Activated B cell treated with CpG ODN at 0.5 μM for 24 hours (primary cell): ENCODE measurements at regions not wholly inside any gene's neighbourhood (a gene's known extent, or its start where the extent isn't known, plus 50 kb on each side); places are given as distances from the start of the nearest gene placed in this dataset.

Experiments
- ATAC-seq: fragments of 200-7000 bp; cut with Tn5 transposase; one replicate; pipeline ENCODE4 v1.10.0; 2021; ENCODE audit warnings: low read depth, mild to moderate bottlenecking, moderate library complexity
- CTCF ChIA-PET: fragments of 350-600 bp; sonication (Branson Sonifier 250); formaldehyde crosslinking; loops from one replicate; lab custom pipeline; 2021; ENCODE audit warnings: antibody characterized with exemption; lab: Charles Lee
- POLR2A ChIA-PET: fragments of 350-600 bp; sonication (Branson Sonifier 250); formaldehyde crosslinking; loops from one replicate; lab custom pipeline; 2021; ENCODE audit warnings: antibody characterized with exemption; lab: Charles Lee
- DNase-seq: peaks from one replicate; pipeline ENCODE4 v3.0.0; 2022
- H3K27ac Mint-ChIP-seq: one replicate; pipeline ENCODE4 v1.8.0; 2020; ENCODE audit warnings: mixed read lengths
- H3K27me3 Mint-ChIP-seq: one replicate; pipeline ENCODE4 v1.8.0; 2021; ENCODE audit warnings: mixed read lengths
- H3K36me3 Mint-ChIP-seq: one replicate; pipeline ENCODE4 v1.8.0; 2021; ENCODE audit warnings: low read depth, mixed read lengths
- H3K4me1 Mint-ChIP-seq: one replicate; pipeline ENCODE4 v1.8.0; 2021; ENCODE audit warnings: mixed read lengths
- H3K4me3 Mint-ChIP-seq: one replicate; pipeline ENCODE4 v1.8.0; 2020; ENCODE audit warnings: mild to moderate bottlenecking, mixed read lengths
- H3K9me3 Mint-ChIP-seq: one replicate; pipeline ENCODE4 v1.8.0; 2020; ENCODE audit warnings: mixed read lengths
- intact Hi-C: fragments of 100-400 bp; cut with micrococcal nuclease; formaldehyde crosslinking; loops from one replicate; pipeline ENCODE4 v1.15.1; 2024
- TF ChIP-seq, protein P1 (sequence below): fragments of 200-600 bp; IDR thresholded peaks from one replicate; pipeline ENCODE4 v1.8.0; 2022; ENCODE audit warnings: antibody characterized with exemption, mild to moderate bottlenecking

DNA sequence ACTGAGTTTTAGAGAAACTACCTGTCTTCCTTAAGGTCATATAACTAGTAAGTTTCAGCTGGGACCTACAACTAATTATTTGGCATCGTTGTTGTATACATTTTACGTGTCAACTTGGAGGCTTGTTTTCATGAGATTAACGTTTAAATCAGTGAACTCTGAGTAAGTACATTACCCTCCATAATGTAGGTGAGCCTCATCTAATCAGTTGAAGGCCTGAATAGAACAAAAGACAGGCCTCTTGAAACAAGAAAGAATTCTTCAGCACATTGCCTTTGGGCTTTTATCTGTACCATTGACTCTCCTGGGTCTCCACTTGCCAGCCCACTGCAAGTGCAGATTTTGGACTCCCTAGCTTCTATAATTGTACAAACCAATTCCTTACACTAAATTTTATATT, 364.6 kb downstream of the ADGRL2 start:
- ChIA-PET POLR2A (no interaction called here), CTCF (no interaction called here)
- TF ChIP-seq, protein P1, sequence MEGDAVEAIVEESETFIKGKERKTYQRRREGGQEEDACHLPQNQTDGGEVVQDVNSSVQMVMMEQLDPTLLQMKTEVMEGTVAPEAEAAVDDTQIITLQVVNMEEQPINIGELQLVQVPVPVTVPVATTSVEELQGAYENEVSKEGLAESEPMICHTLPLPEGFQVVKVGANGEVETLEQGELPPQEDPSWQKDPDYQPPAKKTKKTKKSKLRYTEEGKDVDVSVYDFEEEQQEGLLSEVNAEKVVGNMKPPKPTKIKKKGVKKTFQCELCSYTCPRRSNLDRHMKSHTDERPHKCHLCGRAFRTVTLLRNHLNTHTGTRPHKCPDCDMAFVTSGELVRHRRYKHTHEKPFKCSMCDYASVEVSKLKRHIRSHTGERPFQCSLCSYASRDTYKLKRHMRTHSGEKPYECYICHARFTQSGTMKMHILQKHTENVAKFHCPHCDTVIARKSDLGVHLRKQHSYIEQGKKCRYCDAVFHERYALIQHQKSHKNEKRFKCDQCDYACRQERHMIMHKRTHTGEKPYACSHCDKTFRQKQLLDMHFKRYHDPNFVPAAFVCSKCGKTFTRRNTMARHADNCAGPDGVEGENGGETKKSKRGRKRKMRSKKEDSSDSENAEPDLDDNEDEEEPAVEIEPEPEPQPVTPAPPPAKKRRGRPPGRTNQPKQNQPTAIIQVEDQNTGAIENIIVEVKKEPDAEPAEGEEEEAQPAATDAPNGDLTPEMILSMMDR: no peak
- DNase-seq (no peak), ATAC-seq (no peak)
- no peak overlapping the region for H3K27ac Mint-ChIP-seq
- peaks cover 4% of the 10 kb centered on the region for H3K4me1 Mint-ChIP-seq
- H3K4me3 Mint-ChIP-seq: no peak overlapping the region
- intact Hi-C loops: no loop called here
- no peaks in the 10 kb centered on the region for H3K36me3 Mint-ChIP-seq
- no peaks in the 10 kb centered on the region for H3K27me3 Mint-ChIP-seq
- peaks cover 3% of the 10 kb centered on the region for H3K9me3 Mint-ChIP-seq

DNA sequence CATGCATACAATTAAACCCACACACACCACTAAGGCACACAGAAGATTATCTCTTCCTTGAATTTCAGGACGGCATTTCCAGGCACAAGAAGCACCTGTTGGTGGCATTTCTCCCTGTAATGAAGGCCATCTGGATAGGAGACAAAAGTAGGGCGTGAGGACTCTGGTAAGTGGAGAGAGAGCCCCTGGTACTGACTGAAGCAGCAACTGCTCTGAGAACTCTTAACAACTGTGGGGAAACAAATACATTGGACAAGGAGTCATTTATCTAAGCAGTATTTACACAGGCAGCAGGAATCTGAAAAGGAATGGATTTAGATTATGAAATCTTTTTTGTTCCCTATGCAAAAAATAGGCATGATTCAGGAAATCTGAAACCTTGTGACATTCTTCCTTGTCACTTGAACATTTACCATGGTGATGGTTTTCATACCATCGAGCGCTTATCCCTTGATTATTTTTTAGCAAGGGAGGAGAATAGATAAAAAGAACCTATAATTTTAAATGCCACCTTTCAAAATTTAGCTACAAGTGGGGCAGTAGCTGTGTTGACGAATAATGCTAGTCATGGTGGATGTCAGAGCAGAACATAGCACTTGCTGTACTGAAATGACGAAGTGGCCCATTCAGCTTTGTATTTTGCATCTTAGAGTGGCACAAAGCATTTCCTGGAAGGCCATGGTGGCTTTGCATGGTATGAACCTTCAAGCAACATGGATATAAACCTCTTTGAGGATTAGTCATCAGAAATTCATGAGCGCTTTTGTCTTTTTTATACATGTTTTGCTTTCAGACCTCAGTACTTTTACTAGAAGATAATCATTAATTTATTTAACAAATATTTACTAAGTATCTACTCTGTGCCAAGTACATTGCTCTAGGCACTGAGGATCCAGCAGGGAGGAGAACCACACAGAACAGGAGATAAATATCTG, 362.0 kb downstream of the ADGRL2 start:
- Mint-ChIP-seq H3K27ac (no peak overlapping the region), H3K4me3 (no peak overlapping the region), H3K4me1 (peaks cover 4% of the 10 kb centered on the region), H3K36me3 (no peaks in the 10 kb centered on the region), H3K27me3 (no peaks in the 10 kb centered on the region), H3K9me3 (no peaks in the 10 kb centered on the region)
- ChIA-PET POLR2A (no interaction called here), CTCF (interaction anchor here (0.5 kb wide), 1 partner anchor 14 kb away, joined by 3 read pairs; no protein-coding TSS in a partner anchor)
- DNase-seq (no peak), ATAC-seq (no peak)
- TF ChIP-seq, protein P1: no peak
- intact Hi-C loops: no loop called here

DNA sequence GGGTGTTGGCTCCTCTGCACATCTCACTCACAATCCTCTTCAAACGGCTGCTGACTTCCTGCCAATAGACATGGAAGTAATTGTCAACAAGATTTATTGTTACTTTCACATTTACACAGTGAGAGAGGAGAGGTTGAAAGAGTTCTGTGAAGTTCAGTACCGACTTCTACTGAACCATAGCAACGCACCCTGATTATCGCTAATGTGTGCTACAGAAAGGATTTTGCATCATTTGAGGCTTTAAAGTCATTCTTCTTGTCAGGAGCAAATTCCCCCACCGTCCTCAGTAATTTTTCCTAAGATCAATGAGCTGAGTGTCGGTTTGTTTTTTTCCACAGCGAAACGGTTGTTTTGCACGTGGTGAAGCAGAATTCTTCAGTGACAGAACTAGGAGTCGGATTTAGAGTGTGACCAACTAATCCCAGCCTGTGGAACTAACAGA, 361.0 kb downstream of the ADGRL2 start:
- ATAC-seq (no peak), DNase-seq (no peak)
- Mint-ChIP-seq H3K9me3 (no peaks in the 10 kb centered on the region), H3K27me3 (no peaks in the 10 kb centered on the region), H3K4me1 (peaks cover 4% of the 10 kb centered on the region), H3K27ac (no peak overlapping the region), H3K4me3 (no peak overlapping the region), H3K36me3 (no peaks in the 10 kb centered on the region)
- intact Hi-C loops: no loop called here
- POLR2A ChIA-PET: no interaction called here
- TF ChIP-seq, protein P1: no peak
- CTCF ChIA-PET: interaction anchor here (0.5 kb wide), 1 partner anchor 13 kb away, joined by 3 read pairs; no protein-coding TSS in a partner anchor

DNA sequence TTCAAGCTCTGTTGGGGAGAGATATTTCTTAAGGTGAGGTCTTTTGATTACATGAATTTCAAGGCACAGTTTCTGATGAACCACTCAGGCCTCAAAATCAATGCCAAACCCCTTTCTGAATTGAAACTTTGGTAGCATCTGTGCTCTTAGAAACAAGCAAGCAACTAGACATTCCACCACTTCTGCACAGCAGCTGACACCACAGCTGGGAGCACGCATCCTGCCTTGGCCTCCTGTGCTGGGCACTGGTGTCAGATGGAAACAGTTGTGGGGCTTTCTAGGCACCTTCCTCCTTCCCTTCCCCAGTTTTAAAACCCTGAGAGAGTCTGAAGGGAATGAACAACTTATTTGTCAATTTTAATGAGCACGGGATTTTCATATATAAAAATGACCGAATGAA, 360.2 kb downstream of the ADGRL2 start:
- ChIA-PET CTCF (no interaction called here), POLR2A (no interaction called here)
- H3K36me3 Mint-ChIP-seq: no peaks in the 10 kb centered on the region
- no peak for ATAC-seq
- H3K27ac Mint-ChIP-seq: no peak overlapping the region
- no peaks in the 10 kb centered on the region for H3K27me3 Mint-ChIP-seq
- DNase-seq: no peak
- H3K4me3 Mint-ChIP-seq: no peak overlapping the region
- H3K9me3 Mint-ChIP-seq: no peaks in the 10 kb centered on the region
- intact Hi-C loops: no loop called here
- H3K4me1 Mint-ChIP-seq: peaks cover 4% of the 10 kb centered on the region
- TF ChIP-seq, protein P1: no peak

DNA sequence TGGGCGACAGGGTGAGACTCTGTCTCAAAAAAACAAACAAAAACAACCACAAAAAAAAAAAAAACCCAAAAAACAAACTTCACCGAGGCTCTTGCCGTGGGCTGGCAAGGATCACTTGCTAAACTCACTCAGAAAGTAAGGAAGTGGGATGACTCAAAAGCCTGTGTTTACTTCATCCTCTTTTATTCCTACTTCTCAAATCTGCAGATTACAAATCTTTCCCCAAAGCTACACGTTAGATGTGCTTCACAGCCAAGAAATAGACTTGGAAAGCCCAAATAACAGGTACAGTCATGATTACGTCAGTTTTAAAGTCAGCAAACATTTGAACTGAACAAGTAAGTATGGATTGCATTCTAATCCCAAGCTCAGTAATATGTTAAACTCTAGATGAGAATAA, 359.3 kb downstream of the ADGRL2 start:
- Mint-ChIP-seq H3K36me3 (no peaks in the 10 kb centered on the region), H3K4me3 (no peak overlapping the region), H3K27me3 (no peaks in the 10 kb centered on the region), H3K4me1 (peaks cover 4% of the 10 kb centered on the region), H3K27ac (no peak overlapping the region), H3K9me3 (no peaks in the 10 kb centered on the region)
- ChIA-PET POLR2A (no interaction called here), CTCF (no interaction called here)
- DNase-seq (no peak), ATAC-seq (no peak)
- intact Hi-C loops: no loop called here
- TF ChIP-seq, protein P1: no peak
